NCI-H187 (cell line): ENCODE measurements at regions not wholly inside any gene's neighbourhood (a gene's known extent, or its start where the extent isn't known, plus 50 kb on each side); places are given as distances from the start of the nearest gene placed in this dataset.
"Not testable (repeated sequence)": the region's sequence is repeated elsewhere in the genome, so short reads cannot be mapped to it uniquely, and the experiment has no call there.

ENCODE experiments used
- DNase-seq, 2 experiments: peaks; one replicate each; lab custom pipeline; 2025; lab: John Stamatoyannopoulos, UW

GRCh38 chr11:25766332-25767015 is 565.5 kb upstream of the ANO3 start:
- no peak for DNase-seq

GRCh38 chr11:25769287-25769686 is 562.6 kb upstream of the ANO3 start:
- no peak for DNase-seq

DNA sequence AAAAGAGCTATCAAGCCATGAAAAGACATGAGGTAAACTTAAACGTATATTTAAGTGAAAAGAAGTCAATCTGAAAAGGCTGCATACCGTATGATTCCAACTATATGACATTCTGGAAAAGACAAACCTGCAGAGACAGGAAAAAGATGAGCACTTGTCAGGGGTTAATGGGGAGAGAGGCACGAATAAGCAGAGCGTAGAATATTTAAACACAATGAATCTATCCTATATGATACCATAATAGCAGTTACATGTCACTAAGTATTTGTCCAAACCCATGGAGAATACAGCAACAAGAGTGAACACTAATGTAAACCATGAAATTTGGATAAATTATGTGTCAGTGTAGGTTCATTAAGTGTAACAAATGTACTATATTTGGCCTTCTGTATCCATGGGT is 560.3 kb upstream of the ANO3 start:
- no peak for DNase-seq

DNA sequence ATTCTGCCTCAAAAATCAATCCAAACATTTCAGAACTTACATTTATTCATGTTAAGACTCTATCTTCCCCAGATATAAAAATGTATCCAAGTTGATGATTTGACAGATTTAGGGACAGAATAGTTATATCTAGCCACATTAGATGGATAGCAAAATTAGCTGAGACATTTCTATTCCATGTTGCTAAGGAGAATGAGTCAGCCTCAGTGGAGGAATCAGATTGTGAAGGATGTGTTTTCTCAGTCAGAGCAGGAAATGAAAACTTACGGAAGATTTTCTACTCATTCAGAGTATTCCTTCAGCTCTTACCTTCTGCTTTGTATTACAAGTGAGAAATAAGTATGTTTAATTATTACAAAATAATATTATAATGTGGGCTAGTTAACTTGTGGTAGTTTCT is 556.3 kb upstream of the ANO3 start:
- no peak for DNase-seq

- DNase-seq = no peak
Measured at GRCh38 chr11:25776238-25776637, 555.7 kb upstream of the ANO3 start.

GRCh38 chr11:25777343-25777742 is 554.6 kb upstream of the ANO3 start:
- no peak for DNase-seq

DNA sequence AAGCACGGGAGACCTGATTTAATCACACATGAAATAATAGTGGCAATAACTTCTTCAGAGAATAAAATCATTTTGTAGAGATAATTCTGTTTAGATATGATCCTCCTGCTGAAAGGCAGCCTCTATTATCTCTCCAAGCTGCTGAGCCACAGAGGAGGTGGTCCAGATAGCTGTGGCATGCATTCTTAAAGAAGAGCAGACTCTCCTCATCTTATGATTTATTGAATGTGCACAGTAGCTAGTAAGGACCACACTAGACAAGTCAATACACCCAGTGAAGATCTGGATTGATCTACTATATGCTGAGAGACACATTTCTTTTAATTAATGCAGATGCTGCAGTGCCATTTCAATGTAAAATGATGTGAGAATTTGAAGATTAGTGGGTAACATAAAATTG is 552.9 kb upstream of the ANO3 start:
- no peak for DNase-seq

DNA sequence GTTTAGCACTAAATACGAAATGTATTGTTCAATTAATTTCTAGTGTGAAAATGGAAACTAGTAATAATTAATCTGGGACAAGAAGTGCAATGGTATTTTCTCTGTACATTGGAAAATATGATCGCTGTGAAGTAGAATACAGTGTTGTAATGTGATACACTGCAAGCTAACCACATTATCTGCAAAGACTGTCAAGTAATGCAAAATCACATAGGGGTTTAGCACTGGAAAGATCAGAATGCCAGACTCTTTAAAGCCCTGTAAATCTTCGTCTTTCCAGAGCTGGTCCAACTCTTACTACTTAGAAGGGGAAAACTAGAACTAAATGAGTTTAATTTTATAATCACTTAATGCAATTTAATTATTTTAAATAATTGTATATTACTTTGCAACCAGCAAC is 544.5 kb upstream of the ANO3 start:
- no peak for DNase-seq

DNA sequence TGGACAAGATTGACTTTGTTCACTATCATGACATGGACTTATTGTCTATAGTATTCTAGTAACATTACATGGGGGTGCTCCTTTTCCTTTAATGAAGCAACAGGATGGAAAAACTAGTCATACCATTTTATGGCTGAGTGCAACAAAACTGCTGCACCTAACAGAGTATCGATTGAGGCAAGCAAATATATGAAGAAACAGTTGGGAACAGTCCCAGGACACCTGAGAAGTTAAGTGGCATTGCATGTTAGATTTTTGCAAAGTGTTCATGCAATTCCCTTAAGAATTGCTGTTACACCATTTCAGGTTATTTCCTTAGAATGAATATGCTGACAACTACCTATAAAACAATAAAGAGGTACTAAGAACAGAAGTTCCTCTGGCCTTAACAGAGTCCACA is 541.5 kb upstream of the ANO3 start:
- no peak for DNase-seq

- DNase-seq = no peak
Measured at GRCh38 chr11:25793637-25794036, 538.3 kb upstream of the ANO3 start.

- DNase-seq = no peak
Measured at GRCh38 chr11:25794804-25795203, 537.1 kb upstream of the ANO3 start.

DNA sequence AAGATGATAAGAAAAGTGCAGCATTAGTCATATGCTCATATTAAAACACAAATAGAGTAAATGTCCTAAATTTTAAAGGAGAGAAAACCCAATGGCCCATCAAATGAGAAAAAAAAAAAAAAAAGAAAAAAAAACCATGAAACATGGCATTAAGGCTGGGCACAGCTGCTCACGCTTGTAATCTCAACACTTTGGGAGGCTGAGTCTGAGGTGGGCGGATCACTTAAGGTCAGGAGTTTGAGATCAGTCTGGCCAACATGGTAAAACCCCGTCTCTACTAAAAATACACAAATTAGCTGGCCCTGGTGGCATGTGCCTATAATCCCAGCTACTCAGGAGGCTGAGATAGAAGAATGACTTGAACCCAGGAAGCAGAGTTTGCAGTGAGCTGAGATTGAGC is 515.5 kb upstream of the ANO3 start:
- no peak for DNase-seq

DNA sequence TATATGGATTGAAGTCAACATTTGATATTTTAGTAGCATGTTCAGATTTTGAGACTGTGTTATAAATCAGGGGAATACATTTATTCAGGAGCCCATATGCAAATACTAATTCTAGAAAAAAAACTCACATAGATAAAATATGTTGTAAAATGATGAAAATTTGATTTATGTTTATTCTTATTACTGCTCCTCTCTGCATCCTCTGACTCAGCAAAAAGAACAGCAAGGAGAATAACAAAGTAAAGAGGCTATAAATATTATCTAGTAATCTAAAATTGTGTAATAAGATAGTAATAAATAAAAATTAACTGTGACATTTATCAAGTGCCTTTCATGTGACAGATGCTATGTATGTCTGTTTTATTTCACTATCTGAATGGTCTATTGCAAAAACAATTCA is 507.2 kb upstream of the ANO3 start:
- no peak for DNase-seq

DNA sequence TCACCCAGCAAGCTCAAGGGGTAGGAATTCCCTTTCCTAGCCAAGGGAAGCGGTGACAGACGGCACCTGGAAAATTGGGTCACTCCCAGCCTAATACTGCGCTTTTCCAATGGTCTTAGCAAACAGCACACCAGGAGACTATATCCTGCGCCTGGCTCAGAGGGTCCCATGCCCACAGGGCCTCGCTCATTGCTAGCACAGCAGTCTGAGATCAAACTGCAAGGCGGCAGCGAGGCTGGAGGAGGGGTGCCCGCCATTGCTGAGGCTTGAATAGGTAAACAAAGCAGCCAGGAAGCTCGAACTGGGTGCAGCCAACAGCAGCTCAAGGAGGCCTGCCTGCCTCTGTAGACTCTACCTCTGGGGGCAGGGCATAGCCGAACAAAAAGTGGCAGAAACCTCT is 500.4 kb upstream of the ANO3 start:
- not testable (repeated sequence) for DNase-seq

GRCh38 chr11:25838918-25839625 is 492.9 kb upstream of the ANO3 start:
- DNase-seq = no peak

GRCh38 chr11:25844811-25845210 is 487.1 kb upstream of the ANO3 start:
- DNase-seq = no peak

- DNase-seq = no peak
Measured at GRCh38 chr11:25855916-25856315, 476.0 kb upstream of the ANO3 start.

DNA sequence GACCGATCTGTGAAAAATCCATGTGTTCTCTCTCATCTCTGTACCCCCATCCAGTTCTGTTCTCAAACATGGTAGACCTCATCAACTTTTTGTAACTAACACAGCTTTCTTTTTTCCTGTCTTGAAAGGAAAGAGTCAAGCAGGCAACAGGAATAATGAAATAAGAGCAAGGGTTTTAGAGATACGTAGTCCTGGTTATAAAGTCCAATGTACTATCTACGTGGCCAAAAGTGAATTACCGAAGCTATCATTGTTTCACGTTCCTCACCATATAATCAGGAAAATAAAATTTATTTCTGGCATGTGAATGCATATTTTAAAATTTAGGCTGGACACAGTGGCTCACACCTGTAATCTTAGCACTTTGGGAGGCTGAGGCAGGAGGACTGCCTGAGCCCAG is 472.2 kb upstream of the ANO3 start:
- no peak for DNase-seq

DNA sequence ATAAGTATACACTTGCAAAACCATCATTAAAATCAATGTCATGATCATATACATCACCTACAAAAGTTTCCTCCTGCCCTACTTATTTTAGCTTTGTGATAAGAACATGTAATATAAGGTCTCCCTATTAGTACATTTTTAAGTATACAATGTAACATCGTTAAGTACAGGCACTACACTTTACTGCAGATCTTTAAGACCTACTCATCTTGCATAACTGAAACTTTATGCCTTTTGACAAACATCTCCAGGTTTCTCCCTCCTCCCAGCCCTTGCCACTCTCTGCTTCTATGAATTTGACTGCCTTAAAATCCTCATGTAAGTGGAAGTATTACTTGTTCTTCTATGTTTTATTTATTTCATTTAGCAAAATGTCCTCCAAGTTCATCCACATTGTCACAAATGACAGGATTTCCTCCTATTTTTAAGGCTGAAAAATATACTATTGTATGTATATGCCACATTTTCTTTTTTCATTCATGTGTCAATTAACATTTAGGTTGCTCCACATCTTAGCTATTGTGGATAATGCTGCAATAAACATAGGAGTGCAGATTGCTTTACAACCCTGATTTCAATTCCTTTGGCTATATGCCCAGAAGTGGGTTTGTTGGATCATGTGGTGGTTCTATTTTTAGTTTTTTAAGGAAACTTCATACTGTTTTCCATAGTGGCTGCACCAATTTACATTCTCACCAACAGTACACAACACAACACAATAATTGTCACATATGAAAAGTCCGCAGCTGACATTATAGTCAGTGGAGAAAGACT is 471.1 kb upstream of the ANO3 start:
- DNase-seq = peak in 1 of 2 experiments; percentile 9

- DNase-seq = no peak
Measured at GRCh38 chr11:25862159-25862558, 469.8 kb upstream of the ANO3 start.

- DNase-seq = no peak
Measured at GRCh38 chr11:25863986-25864385, 467.9 kb upstream of the ANO3 start.

DNA sequence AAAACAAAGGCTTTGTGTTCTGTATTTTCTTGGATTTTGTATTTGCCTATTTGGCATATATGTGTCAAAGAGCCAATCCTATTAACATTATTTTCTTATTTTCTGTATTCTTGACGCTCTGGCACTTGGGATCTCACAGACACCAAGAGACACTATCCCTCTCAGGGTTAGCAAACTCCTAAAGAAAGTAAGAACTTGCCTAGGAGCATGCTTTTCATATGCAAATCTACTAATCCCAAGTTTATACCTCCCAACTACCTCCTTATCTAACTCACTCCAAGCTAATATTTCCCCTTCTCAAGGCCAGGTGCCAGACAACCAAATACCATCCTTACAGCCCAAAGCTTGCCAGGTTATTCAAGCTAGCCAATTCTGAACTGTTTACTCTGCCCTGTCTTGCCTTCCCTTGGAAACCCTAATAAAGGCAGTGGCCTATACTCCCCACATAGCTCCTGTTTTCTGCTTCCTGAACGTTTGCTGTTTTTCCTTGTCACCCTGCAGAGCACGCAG is 455.4 kb upstream of the ANO3 start:
- DNase-seq = no peak

DNA sequence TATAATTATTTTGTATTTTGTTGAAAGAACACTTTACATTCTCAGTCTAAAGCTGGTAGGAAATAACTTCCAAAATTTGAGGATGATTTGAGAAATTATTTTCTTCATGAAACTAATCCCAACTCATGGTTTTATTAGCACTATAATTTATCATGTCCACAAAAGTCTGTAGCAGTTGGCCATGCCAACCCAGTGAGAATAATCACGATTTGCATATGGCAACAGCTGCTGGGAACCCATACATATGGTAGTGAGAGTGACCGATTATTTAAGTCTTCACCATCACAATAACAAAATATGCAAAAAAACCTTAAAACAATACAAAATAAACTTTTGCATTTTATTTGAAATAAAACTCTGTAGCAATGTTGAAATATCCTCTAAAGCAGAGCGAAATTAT is 445.9 kb upstream of the ANO3 start:
- no peak for DNase-seq
